A549 (cell line): ENCODE measurements at regions not wholly inside any gene's neighbourhood (a gene's known extent, or its start where the extent isn't known, plus 50 kb on each side); places are given as distances from the start of the nearest gene placed in this dataset.

Experiments
- HMGXB4 ChIP-seq: fragments of 250-450 bp; sonication (Bioruptor Pico); IDR thresholded peaks from 2 replicates; pipeline ENCODE4 v1.5.0; 2021; ENCODE audit warnings: mild to moderate bottlenecking, moderate library complexity, borderline replicate concordance
- ZSCAN20 ChIP-seq: fragments of 250-450 bp; sonication (Bioruptor Pico); IDR thresholded peaks from 2 replicates; pipeline ENCODE4 v1.8.0; 2022; ENCODE audit warnings: mild to moderate bottlenecking, moderate library complexity
- TF ChIP-seq, protein P1 (sequence below): fragments of 150-350 bp; IDR thresholded peaks from 2 replicates; pipeline ENCODE4 v1.6.1; 2014; ENCODE audit warnings: low read depth, mild to moderate bottlenecking, low read length
- TF ChIP-seq, protein P2 (sequence below): IDR thresholded peaks from 2 replicates; pipeline ENCODE4 v1.6.1; 2012; ENCODE audit warnings: low read depth, borderline replicate concordance

- TF ChIP-seq, protein P1, sequence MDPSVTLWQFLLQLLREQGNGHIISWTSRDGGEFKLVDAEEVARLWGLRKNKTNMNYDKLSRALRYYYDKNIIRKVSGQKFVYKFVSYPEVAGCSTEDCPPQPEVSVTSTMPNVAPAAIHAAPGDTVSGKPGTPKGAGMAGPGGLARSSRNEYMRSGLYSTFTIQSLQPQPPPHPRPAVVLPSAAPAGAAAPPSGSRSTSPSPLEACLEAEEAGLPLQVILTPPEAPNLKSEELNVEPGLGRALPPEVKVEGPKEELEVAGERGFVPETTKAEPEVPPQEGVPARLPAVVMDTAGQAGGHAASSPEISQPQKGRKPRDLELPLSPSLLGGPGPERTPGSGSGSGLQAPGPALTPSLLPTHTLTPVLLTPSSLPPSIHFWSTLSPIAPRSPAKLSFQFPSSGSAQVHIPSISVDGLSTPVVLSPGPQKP: no peak
- TF ChIP-seq, protein P2, sequence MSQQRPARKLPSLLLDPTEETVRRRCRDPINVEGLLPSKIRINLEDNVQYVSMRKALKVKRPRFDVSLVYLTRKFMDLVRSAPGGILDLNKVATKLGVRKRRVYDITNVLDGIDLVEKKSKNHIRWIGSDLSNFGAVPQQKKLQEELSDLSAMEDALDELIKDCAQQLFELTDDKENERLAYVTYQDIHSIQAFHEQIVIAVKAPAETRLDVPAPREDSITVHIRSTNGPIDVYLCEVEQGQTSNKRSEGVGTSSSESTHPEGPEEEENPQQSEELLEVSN: no peak
- no peak for TF ChIP-seq ZSCAN20
- no peak for TF ChIP-seq HMGXB4
Observed at GRCh38 chr16:26740771-26741170, 326.0 kb upstream of the C16orf82 start.
